NCI-H748 treated with DMSO at 0.1 percent for 48 hours (cell line): ENCODE measurements at regions not wholly inside any gene's neighbourhood (a gene's known extent, or its start where the extent isn't known, plus 50 kb on each side); places are given as distances from the start of the nearest gene placed in this dataset.

Source experiments
- DNase-seq: peaks from one replicate; lab custom pipeline; 2025; lab: John Stamatoyannopoulos, UW

DNA sequence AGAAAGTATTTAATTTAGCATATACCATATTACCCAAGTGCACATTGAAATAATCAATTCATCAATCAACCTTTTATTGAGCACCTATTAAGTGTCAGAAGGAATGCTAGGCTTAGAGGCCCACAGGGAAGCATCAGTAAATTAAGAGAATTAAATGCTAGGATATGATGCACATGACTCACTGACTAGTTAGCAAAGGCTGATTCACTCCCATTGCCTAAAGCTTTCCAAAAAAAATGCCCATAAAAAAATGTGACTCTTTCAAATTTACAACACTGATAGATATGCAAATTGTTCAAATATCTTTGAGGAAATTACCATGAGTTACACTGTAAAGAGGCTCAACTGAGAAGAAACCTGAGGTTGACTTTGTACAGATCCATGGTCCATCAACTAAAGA is 883.3 kb downstream of the CDH11 start:
- DNase-seq: no peak

- DNase-seq: no peak
Measured at GRCh38 chr16:64236316-64236715, 885.5 kb downstream of the CDH11 start.

- no peak for DNase-seq
Measured at GRCh38 chr16:64234200-64234599, 887.7 kb downstream of the CDH11 start.

DNA sequence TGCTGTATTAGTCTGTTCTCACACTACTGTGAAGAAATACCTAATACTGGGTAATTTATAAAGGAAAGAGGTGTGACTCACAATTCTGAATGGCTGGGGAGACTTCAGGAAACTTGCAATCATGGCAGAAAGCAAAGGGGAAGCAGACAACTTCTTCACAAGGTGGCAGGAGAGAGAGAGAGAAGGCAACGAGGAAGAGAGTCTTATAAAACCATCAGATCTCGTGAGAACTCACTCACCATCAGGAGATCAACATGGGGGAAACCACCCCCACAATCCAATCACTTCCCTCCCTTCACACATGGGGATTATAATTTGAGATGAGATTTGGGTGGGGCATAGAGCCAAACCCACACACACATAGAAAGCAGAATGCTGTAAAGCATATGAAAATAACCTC is 896.2 kb downstream of the CDH11 start:
- no peak for DNase-seq

DNA sequence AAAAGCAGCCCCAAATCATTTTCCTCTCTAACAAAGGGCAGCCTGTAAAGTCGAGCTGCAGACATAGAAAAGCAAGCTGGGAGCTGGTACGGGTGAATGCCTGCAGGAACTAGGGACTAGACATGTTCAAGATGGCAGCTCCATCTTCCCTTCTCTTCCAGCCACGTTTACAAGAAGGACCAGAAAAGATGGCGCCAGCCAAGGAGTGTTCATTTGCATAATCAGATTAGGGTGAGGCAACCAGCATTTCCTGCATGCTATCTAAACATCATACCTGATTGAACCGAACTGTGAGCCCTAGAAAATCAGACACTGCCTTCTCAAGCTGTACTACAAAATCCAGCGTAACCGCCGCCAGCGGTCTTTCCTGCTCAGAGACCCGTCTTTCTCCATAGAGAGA is 896.8 kb downstream of the CDH11 start:
- no peak for DNase-seq

DNA sequence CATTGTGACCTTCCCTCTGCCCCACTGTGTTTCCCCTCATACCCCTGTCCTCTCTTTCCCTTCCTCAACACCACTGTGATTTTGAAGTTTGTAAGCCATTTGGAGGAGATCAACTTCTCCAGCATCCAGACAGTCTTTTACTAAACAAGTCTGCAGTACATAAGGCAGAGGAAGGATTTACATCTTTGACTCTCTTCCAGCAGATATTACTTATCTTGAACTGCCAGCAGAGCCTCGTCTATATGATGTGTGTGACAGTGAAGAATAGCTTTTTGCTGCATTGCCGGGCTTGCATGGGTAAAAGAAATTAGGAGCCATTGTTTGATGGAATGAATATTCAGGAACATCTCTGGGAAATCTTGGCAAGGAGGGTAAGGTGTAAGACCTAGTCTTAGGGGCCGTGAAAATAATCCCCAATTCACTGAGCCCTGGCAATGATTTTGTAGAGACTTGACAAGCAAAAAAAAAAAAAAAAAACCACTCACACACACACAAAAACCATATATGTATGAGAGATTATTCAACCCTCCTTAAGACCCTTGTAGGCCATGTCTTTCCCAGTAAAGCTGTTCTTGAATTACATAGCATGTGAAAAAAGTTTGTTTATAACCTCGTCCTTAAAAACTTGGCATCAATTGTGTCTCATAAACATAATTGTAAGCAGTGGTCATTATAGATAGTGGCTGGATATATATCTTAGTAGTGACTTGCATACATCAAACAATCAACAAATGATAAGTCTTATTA is 903.9 kb downstream of the CDH11 start:
- DNase-seq: no peak

GRCh38 chr16:64215730-64216129 is 906.1 kb downstream of the CDH11 start:
- no peak for DNase-seq

DNA sequence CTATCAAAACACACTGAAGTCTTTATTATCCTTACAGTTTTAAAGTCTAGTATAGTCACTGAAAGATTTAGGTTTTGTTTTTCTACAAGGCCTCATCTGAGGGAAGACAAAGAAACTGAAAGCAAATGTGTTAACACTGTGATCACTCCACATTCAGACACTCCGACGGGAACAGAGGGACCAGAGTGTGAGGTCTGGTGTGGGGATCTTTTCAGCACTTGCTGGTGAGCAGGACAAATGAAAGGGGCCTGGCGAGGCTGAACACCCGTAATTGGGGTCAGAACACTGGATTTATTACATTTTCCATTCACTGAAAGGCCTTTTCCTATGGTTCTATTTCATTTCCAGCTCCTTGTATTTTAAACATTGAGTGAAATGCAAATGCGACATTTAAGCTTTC is 910.5 kb downstream of the CDH11 start:
- no peak for DNase-seq

DNA sequence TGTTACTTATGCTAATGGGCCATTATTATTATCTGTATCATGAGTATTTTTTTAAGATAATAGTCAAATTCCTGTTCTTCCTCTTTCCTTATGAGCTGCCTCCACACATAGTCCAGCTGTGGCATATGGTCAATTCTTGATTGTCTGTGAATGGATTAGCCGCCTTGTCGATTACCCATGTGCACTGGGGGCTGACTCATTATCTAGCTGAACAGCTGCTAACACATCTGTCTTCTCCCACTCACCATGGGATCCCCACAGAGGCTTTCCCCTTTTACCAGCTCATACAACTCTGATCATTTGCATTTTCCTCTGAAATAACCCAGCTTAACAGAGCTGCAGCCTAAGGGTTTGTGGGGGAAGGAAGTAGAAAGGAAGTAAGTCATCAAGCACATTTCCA is 915.0 kb downstream of the CDH11 start:
- DNase-seq: no peak

DNA sequence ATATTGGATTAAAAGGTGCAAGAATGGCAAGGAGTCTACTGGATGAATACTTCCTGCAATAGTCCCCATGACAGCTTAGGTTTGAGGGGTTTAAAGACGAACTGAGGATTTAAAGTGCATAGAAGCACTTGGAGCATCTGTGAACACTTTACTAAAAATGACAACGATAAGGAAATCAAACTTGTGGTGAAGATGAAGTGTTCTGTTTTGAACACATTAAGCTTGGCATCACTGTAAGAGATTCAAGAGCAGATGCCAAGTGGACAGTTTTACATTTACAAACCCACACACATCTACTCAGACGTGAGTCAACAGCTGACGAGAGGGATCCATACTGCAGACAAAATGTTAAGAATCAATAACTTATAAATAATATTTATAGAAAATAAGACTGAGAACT is 918.7 kb downstream of the CDH11 start:
- DNase-seq: no peak

DNA sequence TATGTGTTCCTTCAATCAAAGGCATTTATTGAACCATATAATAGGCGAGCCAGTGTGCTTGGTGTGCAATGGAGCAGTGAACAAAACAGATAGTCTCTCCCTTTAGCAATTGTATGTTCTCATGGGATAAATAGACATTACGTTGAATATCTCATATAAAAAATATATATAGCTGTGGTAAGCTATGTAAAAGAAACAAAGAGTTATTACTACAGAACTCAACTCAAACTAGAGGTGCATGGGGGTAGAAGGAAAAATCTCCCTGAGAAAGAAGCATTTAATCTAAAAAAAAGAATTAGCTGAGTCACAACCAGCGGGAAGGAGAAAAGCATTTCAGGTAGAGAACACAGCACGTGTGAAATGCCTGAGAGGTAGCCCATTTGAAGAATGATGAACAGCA is 919.3 kb downstream of the CDH11 start:
- DNase-seq: no peak

- no peak for DNase-seq
Measured at GRCh38 chr16:64196444-64196843, 925.4 kb downstream of the CDH11 start.

DNA sequence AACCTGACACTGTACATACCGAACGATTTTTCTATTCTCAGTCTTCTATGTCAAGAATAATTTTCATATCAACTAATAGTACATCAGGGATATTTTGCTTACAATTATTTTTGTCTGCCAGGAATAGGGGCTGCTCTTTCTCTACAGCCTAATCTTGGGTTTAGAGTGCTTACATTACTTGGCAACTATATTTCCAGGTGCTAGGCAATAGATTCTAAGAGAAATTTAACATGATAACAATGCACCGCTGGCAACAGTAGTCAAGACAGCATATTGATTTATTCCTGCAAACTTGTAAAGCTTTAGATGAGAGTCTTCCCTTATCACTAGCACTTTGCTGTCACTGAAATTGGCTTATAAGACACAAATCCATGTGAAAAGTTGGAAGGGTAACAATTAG is 935.9 kb downstream of the CDH11 start:
- DNase-seq: no peak

GRCh38 chr16:64184156-64184555 is 937.7 kb downstream of the CDH11 start:
- no peak for DNase-seq

GRCh38 chr16:64182985-64183384 is 938.9 kb downstream of the CDH11 start:
- DNase-seq: no peak

GRCh38 chr16:64181271-64181925 is 940.5 kb downstream of the CDH11 start:
- DNase-seq: no peak

GRCh38 chr16:64180136-64180900 is 941.5 kb downstream of the CDH11 start:
- DNase-seq: no peak

DNA sequence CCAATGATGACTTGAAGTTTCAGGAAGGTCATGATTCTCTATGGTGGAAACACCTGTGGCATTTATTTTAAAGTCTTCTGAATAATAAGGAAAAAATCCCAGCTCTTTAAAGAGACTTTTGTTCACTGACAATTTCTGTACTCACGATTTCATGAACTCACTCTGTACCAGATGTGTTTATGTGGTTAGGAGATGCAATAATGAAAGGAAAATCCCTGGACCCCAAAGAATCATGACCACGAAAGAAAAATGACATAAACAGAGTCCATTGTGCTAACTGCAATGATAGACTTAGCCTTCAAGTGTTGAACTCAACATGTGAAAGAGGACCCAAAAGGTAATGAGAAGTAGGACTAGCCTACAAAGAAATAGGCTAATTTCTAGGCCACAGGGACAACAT is 947.5 kb downstream of the CDH11 start:
- DNase-seq: no peak

DNA sequence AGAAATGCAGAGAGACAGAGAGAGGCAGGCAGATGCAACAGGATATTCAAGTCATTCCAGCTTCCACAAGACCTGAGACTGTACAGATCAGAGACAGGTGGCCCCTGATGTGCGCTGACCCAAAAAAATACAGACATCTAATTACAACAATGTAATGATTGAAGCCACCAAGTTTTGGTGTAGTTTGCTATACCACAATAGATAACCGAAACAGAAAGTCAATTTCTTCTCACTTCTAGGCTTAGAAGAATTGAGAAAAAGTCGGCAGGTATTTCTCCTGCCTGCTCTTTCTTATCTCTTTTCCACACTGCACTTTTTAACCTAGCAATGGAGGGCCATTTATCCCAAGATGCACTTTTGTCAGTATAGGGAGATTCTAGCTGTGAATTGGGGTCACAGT is 949.2 kb downstream of the CDH11 start:
- DNase-seq: no peak

- DNase-seq: no peak
Measured at GRCh38 chr16:64172226-64172625, 949.6 kb downstream of the CDH11 start.

GRCh38 chr16:64171632-64172031 is 950.2 kb downstream of the CDH11 start:
- no peak for DNase-seq

DNA sequence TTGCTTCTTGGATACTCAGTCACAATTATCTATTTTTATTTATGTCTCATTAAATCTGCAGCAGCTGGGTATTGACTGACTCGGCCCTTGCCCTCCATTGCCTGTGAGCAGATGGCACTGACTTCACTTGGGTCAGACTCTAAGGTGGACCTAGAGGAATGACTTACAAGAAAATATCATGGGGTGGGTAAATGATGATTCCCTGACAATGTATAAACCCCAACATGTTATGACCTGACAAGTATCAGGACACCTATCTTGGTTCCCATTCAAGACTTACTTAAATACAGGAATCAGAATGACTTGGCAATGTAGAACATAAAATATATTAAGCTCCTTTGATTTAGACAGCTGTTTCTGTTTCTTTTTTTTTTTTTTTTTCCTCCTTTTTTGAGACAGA is 953.5 kb downstream of the CDH11 start:
- no peak for DNase-seq

DNA sequence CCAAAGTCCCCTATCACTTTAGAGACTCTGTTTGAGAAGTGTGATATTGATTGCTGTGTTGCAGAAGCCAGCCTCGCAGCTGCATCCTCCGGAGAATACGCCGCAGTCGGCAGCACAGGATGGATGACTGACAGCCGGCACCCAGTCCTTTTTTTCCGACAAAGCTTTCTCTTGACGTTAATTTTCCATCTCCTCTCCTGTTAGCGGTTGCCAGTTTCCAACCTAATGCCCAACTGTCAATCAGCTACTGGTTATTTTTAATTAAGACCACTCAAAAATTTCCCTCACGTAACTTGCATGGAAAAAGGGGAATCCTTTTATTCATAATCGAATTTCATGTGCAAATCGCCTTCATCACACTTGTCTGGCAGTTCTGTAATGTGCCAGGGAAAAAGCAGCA is 953.9 kb downstream of the CDH11 start:
- DNase-seq: no peak
